CD4-positive, alpha-beta T cell treated with Interleukin-1 beta for 1 hour (primary cell): ENCODE measurements at regions not wholly inside any gene's neighbourhood (a gene's known extent, or its start where the extent isn't known, plus 50 kb on each side); places are given as distances from the start of the nearest gene placed in this dataset.

Experiments used
- DNase-seq, 2 donors: peaks; one replicate each; pipeline ENCODE4 v3.0.0-alpha.2; 2020 to 2022

DNA sequence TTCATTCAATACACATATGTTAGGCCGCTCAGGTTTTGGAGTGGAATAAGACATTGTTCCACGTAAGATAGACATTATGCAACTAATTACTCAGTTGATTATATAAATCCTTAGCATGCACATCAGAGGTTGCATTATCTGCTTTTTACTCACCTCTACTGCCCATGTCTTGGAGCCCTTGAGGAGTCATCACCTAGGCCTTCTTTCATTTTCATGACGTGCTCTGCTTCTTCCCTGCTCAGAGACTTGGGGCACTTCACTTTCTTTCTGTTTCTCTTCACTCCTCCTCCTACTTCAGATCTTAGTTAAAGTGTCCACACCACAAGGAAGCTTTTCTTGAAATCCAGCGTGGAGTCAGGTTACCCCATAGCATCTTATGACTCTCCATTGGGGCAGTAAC lies 241.1 kb downstream of the TLR4 start:
- DNase-seq: no peak

DNA sequence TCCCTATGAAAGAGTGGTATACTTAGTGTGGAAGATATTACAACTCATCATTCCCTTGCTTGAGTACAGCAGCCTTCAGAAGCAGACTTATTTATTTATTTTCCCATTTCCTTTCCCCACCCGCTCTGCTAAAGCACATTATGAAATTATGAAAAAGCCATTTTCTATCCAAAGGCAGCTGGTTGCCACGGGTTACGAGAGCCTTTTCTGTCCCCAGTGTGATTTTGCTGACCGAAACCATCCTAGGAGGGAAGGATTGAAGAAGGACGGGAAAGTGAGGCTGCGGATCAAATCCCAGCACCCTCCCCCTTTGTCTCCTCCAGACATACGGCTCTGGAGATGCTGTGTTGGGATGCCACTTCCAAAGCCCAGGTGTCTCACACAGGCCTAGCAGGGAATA lies 246.9 kb downstream of the TLR4 start:
- no peak for DNase-seq

- DNase-seq: no peak
Observed at GRCh38 chr9:117952581-117952980, 248.4 kb downstream of the TLR4 start.

DNA sequence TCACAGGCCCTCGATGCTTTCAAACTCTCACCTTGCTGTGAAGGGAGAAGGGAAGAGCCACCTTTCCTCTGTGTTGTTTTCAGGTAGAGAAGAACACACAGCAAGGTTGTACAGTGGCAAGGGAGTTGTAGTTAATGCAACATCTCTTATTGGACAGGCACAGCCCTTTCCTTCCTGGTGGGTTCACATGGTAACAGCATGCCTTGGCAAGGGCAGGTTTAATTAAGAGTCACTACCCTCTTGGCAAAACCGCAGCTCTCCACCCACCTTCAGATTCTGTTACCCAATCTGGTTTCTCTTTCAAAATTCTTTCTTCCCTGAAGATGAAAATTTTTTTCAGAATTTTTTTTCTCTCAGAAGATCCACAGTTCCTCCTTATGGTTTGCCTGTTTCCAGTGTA lies 253.1 kb downstream of the TLR4 start:
- DNase-seq: no peak

DNA sequence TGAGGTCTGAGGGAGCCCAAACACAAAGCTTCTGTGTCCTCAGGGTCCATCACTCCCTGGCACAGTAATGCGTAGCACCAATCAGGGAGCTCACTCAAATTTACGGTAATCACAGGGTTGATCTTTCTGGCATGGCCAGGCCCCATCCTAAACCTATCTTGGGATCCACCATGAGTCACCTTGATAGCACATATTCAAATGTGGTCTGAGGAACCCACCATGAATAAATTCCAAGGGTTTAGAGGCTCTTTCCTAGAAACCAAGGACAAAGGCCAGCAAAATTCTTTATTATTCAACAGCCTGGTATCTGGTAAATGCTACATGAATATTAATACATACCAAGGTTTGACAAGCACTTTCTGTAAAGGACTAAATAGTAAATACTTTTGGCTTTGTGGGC lies 254.5 kb downstream of the TLR4 start:
- DNase-seq: no peak

GRCh38 chr9:117963493-117964090 lies 259.4 kb downstream of the TLR4 start:
- DNase-seq: no peak

GRCh38 chr9:117970276-117971050 lies 266.3 kb downstream of the TLR4 start:
- no peak for DNase-seq

DNA sequence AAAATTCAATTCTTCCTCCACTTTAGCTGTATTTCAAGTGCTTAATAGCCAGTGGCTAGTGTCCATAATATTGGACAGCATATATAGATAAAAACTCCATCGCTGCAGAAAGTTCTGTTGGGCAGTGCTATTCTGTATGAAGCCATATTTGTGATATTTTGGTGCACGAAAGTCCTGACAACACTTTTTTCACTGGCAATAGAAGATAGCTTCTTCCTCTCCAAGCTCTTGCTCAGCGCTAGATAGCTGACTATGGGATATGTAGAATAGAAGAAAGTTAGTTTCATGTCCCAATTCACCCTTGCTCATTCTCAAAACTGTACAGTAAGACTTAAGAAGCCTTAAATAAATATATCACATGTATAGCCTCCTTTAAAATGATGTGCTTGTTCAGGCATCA lies 269.9 kb downstream of the TLR4 start:
- no peak for DNase-seq

DNA sequence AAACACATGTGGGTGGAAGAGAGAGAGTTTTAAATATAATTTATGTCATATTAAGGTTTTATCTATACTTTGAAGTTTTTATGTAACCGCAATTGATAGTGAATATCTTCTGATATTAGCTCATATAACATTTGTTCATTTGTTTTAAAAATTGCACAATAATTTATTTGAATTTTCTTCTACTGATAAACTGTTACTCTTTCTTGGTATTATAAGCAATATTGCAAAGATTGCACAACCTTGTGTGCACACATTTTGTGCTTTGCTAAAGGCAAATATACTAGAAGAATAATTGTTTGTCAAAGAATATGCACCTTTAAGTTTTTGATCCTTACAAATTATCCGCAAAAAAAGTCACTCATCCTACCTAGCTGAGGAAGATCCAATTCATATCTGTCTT lies 275.7 kb downstream of the TLR4 start:
- no peak for DNase-seq

DNA sequence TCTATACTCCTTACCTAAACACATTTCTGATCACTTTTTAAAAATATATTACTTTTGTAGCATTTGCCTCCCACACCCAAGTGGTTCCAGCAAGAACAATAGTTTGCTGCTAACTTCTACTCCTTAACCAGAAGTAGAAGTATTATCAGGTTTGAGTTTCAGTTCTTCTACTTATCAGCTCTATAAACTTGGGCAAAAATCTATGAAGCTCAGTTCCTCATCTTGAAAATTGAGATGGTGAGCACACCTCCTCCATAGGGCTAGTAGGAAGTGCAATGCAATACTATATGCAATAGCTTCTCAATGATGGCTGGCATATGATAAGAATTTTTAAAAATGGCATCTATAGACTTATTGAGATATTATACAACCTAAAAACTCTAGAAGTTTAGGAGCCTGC lies 283.7 kb downstream of the TLR4 start:
- DNase-seq: no peak

DNA sequence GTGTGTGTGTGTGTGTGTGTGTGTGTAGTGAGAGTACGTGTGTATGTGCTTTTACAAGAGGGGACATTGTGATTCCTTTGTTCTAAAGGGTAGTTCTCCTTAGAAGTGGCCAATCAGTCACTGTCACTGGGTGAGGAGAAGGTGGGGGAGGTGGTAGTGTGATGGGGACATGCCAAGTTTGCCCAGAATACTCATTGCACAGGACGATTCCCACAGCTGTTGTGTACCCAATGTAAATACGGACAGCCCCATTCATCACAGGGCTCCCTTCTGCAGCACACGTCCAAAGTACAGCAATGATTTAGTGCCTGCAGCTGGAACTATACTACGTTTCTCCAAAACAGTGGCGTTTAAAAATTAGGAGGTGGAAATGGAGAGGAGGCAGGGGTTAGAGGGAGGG lies 287.8 kb downstream of the TLR4 start:
- DNase-seq: no peak

GRCh38 chr9:118000581-118000980 lies 296.4 kb downstream of the TLR4 start:
- DNase-seq: no peak

DNA sequence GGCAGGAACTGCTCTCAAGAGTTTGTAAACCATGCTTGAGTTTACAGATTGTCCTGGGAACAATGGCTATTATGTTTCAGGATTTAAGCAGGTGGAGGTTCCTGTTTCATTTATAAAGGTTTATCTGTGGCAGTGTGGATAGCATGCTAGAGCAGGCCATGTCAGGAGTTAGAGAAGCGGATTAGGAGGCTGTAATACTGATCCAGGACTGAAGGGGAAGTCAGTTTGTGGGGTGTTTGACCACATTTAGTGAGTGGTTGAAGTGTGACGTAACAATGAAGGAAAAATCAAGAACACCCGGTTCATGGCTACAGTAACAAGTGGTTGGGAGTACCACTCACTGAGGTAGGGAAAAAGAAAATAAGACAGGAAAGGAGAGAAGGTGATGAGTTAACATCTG lies 299.0 kb downstream of the TLR4 start:
- DNase-seq: no peak

- DNase-seq: no peak
Observed at GRCh38 chr9:118008246-118008645, 304.0 kb downstream of the TLR4 start.

GRCh38 chr9:118009614-118010013 lies 305.4 kb downstream of the TLR4 start:
- DNase-seq: no peak

DNA sequence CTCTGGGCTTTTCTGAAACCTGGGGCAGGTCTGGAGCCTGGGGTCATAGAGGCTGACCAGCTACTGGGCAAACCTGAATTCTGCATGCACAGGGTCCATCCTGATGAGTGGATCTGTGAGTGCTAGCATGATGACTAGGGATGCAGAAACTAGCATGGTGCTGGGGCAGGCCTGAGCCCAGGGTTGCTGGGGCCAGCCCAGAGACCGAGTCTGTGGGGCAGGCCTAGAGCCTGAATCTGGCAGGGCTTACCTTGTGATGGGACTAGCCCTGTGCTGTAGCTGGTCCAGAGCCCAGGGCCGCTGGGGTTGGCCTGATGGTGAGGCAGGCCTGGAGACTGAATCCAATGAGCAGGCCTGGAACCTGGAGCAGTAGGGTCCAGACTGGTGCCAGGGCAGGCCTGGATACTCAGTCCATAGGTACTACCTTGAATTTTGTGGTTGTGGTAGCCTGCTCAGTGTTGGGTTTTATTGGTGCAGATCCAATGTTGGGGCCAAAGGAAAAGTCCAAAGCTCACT lies 313.5 kb downstream of the TLR4 start:
- no peak for DNase-seq

- no peak for DNase-seq
Observed at GRCh38 chr9:118023644-118024043, 319.4 kb downstream of the TLR4 start.

DNA sequence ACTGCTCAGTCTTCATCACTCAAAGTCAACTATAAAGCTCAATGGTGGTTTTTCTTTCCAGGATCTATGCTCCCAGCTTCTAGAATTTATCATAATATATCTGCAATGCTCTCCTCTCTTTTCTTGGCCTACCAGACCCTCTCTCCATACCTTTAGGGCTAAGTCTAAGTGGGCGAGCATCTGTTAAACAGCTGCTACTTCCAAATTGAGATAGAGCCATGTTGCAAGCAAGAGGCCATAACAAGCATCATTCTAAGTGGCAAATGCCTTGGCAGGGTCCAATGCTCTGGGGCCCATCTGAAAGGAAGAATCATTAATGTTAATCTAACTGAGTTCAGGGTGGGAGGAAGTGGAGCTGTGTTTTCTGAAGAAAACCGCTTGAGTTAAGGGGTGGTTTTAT lies 324.0 kb downstream of the TLR4 start:
- no peak for DNase-seq

DNA sequence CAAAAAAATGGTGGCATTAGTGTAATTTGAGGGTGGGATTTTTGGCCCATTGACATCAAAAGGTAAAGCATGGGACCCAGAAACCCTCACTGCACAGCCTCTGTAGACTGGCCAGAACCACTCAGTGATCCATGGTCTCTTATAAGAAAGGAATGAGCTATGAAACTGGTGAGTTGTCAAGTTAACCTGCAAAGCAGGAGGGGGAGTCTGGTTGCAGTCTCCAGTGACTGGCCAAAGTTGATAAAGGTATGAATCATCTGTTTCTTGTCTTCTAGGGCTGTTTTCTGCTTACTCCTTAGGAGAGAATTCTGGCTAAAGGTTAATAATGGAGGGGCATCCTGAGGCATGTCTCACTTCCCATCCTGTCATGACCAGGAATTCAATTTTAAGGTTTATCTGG lies 325.2 kb downstream of the TLR4 start:
- DNase-seq: no peak

- no peak for DNase-seq
Observed at GRCh38 chr9:118034701-118035100, 330.5 kb downstream of the TLR4 start.

GRCh38 chr9:118038713-118039112 lies 334.5 kb downstream of the TLR4 start:
- DNase-seq: no peak

- DNase-seq: no peak
Observed at GRCh38 chr9:118058227-118058626, 354.0 kb downstream of the TLR4 start.

DNA sequence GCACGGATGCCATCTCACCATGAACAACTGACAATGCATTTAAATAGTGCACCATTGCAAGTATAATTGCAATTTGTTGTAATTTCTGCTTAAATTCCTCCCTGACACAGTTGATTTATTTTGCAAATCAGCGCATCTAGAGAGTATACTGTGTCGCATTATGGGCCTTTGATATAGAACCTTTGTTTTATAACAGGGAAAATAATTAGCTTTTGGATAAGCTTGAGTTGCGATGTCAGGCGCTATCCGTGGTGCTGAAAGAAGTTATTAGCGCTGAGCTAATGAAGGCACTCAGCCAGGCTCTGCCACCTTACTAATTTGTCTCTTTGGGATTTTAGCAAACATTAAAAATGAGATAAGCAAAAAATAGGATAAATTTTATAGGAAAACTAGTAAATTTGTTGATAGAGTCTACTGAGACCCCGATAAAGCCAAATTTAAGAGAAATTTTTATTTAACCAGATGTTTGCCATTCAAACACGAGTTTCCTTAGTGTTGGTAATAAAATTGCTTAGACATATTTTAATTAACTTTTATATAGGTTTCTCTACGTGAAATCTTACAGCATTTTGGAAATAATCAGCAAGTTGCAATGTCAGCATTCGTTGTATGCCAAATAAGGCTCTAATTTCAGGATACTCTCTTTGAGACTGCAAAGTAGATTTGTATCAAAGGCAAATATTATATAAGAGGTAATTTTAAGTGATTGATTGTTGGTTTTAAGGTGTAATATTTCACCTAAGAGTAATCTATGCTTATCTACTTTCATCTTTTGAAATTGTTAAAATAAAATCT lies 355.5 kb downstream of the TLR4 start:
- no peak for DNase-seq

DNA sequence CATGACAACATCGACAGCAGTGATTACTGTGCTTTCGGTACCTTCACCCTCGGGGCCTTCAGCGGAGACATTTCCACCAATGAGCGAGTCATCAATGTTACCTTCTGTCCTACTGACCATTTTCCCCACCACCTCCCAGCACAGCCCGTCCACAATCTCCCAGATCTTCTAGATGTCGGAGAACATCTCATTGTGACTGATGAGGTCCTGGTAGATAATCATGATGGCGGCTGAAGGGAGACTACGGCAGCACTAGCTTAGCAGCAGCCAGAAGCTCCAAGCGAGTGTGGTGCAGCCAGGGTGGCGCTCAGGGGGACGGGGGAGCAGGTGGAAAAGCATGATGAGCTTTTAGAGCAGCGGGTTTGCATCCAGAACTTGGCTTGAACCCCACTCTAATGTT lies 379.0 kb downstream of the TLR4 start:
- no peak for DNase-seq
